Esophagus squamous epithelium (tissue), 5 donors: ENCODE measurements at regions not wholly inside any gene's neighbourhood (a gene's known extent, or its start where the extent isn't known, plus 50 kb on each side); places are given as distances from the start of the nearest gene placed in this dataset.

Experiments used
- DNase-seq: peaks from one replicate; lab custom pipeline; 2025; lab: John Stamatoyannopoulos, UW
- H3K27ac ChIP-seq, 4 donors: fragments of 200-600 bp; sonication (generic); one replicate each; pipeline ENCODE4 v1.5.1; 2016 to 2019; ENCODE audit warnings: mild to moderate bottlenecking in 1 of 4
- H3K27me3 ChIP-seq, 4 donors: fragments of 200-600 bp; sonication (generic); 1 replicate in 3 of 4; 2 replicates in 1 of 4; pipeline versions ENCODE4 v1.5.1 to v1.6.0; 2017 to 2021; ENCODE audit warnings: antibody characterized with exemption in 1 of 4
- H3K36me3 ChIP-seq, 3 donors: fragments of 200-600 bp; sonication (generic); one replicate each; pipeline ENCODE4 v1.5.1; 2016 to 2019
- H3K4me1 ChIP-seq, 3 donors: fragments of 200-600 bp; sonication (generic); one replicate each; pipeline ENCODE4 v1.5.1; 2017 to 2019
- H3K4me3 ChIP-seq, 4 donors: fragments of 200-600 bp; sonication (generic); 1 replicate in 3 of 4; 2 replicates in 1 of 4; pipeline ENCODE4 v1.5.1; 2016 to 2019; ENCODE audit warnings: mild to moderate bottlenecking in 2 of 4, moderate library complexity in 1 of 4
- H3K9me3 ChIP-seq, 3 donors: fragments of 200-600 bp; sonication (generic); one replicate each; pipeline ENCODE4 v1.5.1; 2016 to 2019
- POLR2A ChIP-seq, 4 donors: fragments of 450-650 bp; IDR thresholded peaks; one replicate each; pipeline ENCODE4 v1.6.1; 2017; ENCODE audit warnings: antibody characterized with exemption in 4 of 4, mild to moderate bottlenecking in 4 of 4, moderate library complexity in 3 of 4
- WGBS, 2 donors: methylation state at CpG; one replicate each; pipeline ENCODE4 v1.1.5; 2018; 5-methylcytosine and 5-hydroxymethylcytosine counted together
- intact Hi-C: fragments of 100-400 bp; cut with DNase I; formaldehyde crosslinking; loops from one replicate; pipeline ENCODE4 v1.15.0; 2022
- TF ChIP-seq, protein P1 (sequence below), 6 experiments: fragments of 450-650 bp in 4 of 6; fragments of 200-600 bp in 2 of 6; sonication (generic) in 2 of 6; IDR thresholded peaks; one replicate each; pipeline ENCODE4 v1.5.1; 2016 to 2019; ENCODE audit warnings: antibody characterized with exemption in 6 of 6, mild to moderate bottlenecking in 4 of 6, moderate library complexity in 4 of 6
- donor health status: DM: yes; HTN: yes; CAD: no.

DNA sequence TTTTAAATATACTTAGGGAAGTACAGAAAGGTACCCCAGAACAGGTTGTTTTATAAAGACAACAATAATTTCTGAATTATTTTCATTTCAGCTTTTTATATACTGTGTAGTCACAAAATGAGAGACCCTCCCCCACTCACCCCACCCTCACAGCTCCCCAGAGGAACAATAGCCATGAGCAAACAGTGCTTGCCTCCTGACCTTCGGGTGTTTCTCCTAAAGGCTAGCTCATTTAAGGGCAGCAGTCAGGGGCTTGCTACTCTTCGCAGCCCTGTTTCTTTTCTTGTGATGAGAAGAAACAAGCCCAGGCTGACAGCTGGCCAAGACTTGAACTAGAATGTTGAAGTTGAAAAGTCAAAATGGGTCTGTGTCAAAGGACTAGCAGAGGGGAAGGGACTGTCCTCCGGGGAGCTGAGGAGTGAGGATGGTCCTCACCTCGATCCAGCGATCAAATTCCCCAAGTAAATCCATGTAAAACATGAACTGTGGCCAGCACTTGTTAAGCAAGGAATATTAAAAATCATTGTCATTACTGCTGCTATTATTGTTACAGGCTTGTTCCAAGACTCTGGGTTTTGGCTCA lies 133.8 kb upstream of the ARHGAP5 start:
- Histone ChIP-seq H3K27me3 (no peaks in the 10 kb centered on the region), H3K36me3 (no peaks in the 10 kb centered on the region), H3K4me3 (no peak overlapping the region), H3K9me3 (no peaks in the 10 kb centered on the region), H3K4me1 (peaks cover 6 to 36% (median 12%) of the 10 kb centered on the region in 3 donors), H3K27ac (no peak overlapping the region)
- intact Hi-C loops, result no loop called here
- no peak for DNase-seq
- 79 to 80% methylated on average over 5 of the region's 5 CpGs for WGBS, 2 donors
- TF ChIP-seq, protein P1, sequence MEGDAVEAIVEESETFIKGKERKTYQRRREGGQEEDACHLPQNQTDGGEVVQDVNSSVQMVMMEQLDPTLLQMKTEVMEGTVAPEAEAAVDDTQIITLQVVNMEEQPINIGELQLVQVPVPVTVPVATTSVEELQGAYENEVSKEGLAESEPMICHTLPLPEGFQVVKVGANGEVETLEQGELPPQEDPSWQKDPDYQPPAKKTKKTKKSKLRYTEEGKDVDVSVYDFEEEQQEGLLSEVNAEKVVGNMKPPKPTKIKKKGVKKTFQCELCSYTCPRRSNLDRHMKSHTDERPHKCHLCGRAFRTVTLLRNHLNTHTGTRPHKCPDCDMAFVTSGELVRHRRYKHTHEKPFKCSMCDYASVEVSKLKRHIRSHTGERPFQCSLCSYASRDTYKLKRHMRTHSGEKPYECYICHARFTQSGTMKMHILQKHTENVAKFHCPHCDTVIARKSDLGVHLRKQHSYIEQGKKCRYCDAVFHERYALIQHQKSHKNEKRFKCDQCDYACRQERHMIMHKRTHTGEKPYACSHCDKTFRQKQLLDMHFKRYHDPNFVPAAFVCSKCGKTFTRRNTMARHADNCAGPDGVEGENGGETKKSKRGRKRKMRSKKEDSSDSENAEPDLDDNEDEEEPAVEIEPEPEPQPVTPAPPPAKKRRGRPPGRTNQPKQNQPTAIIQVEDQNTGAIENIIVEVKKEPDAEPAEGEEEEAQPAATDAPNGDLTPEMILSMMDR (IDR thresholded peaks at IDR 0.05), result no peak
- TF ChIP-seq POLR2A (IDR thresholded peaks at IDR 0.05), result no peak

DNA sequence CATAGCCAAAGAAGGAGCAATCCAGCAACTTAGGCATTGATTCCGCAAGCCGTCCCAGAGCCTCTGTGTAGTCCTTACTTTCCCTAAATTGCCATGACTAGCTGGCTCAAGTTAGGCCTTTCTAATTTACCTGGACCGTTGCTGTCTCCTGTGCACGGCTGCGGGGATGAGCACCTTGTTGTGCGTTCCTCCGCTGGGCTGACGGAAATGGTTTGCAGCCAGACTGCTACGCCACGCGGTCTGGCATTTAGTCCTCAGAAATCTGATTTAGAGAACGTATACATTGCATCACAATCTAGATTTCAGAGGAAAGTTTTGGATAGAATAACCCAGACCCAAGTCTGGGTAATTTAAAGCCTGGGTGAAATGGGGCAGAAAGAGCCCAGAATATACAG lies 133.2 kb upstream of the ARHGAP5 start:
- TF ChIP-seq, protein P1 (IDR thresholded peaks at IDR 0.05), result no peak
- no peak for TF ChIP-seq POLR2A (IDR thresholded peaks at IDR 0.05)
- Histone ChIP-seq H3K27me3 (no peaks in the 10 kb centered on the region), H3K36me3 (no peaks in the 10 kb centered on the region), H3K4me3 (no peak overlapping the region), H3K9me3 (no peaks in the 10 kb centered on the region), H3K4me1 (peaks cover 6 to 36% (median 12%) of the 10 kb centered on the region in 3 donors), H3K27ac (peak overlapping the region in 1 of 4 donors; percentile 75)
- intact Hi-C loops, result no loop called here
- 95 to 96% methylated on average over 4 to 12 of the region's 12 CpGs for WGBS, 2 donors
- DNase-seq, result no peak

DNA sequence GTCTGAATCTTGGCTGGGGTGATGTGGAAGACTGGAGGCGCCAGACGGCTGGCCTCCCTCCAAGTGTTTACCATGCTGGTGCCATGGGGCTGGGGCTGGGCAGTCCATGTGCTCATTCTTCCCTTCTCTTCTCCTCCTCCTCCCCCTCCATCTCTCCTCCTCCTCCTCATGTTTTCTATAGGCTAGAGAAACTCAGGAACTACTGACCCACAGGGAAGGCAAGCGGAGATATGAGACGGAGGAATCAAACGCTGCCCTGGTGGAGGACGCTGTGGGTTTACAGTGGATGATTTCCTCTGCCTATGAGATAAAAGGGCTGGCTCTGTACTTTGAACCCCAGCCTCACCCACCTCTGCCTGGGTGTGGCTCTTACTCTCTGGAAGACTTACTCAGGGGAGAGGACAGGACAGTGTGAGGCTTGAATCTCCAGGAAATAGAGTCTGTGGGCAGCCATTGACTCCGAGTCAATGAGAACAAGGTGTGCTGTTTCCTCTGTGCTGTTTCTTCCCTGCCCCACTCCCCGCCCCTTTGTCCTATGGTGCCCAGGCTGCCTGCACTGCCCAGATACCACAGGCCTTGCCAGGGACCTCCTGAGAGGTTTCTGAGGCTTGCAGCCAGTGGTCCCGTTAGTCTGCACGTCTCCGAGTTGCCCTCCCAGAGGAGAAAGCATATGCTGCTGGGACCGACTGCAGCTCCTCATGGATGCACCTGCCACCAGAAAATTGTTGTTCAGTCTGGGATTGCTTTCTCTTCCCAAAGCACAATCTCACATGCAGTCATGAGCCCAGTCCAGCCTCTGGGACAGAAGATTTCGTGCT lies 132.6 kb upstream of the ARHGAP5 start:
- WGBS, 2 donors, result 48 to 51% methylated on average over 9 to 13 of the region's 13 CpGs
- Histone ChIP-seq H3K4me3 (no peak overlapping the region), H3K4me1 (peaks cover 6 to 36% (median 12%) of the 10 kb centered on the region in 3 donors), H3K27me3 (no peaks in the 10 kb centered on the region), H3K27ac (peak overlapping the region in 3 of 4 donors; percentile 21 to 75 (median 30)), H3K36me3 (no peaks in the 10 kb centered on the region), H3K9me3 (no peaks in the 10 kb centered on the region)
- intact Hi-C loops, result no loop called here
- no peak for TF ChIP-seq POLR2A (IDR thresholded peaks at IDR 0.05)
- TF ChIP-seq, protein P1 (IDR thresholded peaks at IDR 0.05), result no peak
- no peak for DNase-seq

DNA sequence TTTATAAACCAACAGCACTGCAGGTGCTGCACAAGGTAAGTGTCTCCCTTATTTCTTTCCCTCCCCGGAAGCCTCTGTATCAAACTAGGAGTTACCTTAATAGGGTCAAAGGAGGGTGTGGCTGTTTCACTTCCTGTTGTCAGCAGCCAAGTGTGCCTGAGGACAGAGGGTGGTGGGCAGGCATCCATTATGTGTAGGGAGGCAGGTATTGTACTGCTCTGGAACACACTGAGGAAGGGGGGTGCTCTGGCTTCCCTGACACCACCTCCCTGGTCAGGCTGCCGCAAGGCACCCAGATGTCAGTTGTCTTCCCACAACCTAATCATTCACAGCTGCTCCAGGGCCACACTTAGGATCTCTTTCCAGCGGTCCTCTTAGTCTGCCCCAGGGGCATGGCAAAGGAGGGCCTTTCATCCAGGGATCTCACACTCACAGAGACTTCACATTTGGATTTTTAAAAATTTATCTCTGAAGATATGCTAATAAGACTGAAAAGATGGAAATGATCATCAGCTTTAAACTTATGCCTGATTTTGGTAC lies 132.0 kb upstream of the ARHGAP5 start:
- no peaks in the 10 kb centered on the region for H3K27me3 ChIP-seq
- no peak for DNase-seq
- H3K9me3 ChIP-seq, result no peaks in the 10 kb centered on the region
- no peaks in the 10 kb centered on the region for H3K36me3 ChIP-seq
- WGBS, 2 donors, result 37 to 50% methylated on average over 1 to 3 of the region's 3 CpGs
- intact Hi-C loops, result no loop called here
- no peak overlapping the region for H3K4me3 ChIP-seq
- peaks cover 6 to 41% (median 14%) of the 10 kb centered on the region in 3 donors for H3K4me1 ChIP-seq
- TF ChIP-seq, protein P1 (IDR thresholded peaks at IDR 0.05), result no peak
- TF ChIP-seq POLR2A (IDR thresholded peaks at IDR 0.05), result no peak
- H3K27ac ChIP-seq, result peak overlapping the region in 3 of 4 donors; percentile 21 to 75 (median 30)

DNA sequence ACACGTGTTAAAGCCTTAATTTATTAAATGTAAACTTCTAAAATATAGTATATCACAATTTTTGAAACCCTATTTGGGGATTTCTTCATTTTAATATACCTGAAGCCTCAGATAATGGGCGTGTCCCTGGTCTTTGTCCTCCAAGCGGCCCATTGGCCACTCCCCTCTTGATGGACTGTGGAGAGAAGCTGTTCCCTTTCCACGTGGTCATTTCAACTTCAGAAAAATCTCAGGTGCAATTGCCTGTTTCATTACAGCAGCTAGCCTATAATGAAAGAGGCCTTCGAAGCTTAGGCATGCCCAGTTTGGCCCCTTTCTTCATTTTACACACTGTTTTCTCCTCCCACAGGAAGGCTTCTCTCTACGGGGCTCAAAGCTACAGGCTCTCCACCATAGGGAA lies 131.4 kb upstream of the ARHGAP5 start:
- Histone ChIP-seq H3K4me3 (no peak overlapping the region), H3K4me1 (peaks cover 6 to 47% (median 19%) of the 10 kb centered on the region in 3 donors), H3K36me3 (no peaks in the 10 kb centered on the region), H3K9me3 (no peaks in the 10 kb centered on the region), H3K27me3 (no peaks in the 10 kb centered on the region), H3K27ac (peak overlapping the region in 1 of 4 donors; percentile 75)
- DNase-seq, result no peak
- TF ChIP-seq POLR2A (IDR thresholded peaks at IDR 0.05), result no peak
- TF ChIP-seq, protein P1 (IDR thresholded peaks at IDR 0.05), result no peak
- intact Hi-C loops, result no loop called here
- 81 to 83% methylated on average over 6 of the region's 6 CpGs for WGBS, 2 donors
